IPS DF 6.9 (cell line): ENCODE measurements at regions not wholly inside any gene's neighbourhood (a gene's known extent, or its start where the extent isn't known, plus 50 kb on each side); places are given as distances from the start of the nearest gene placed in this dataset.

Source experiments
- DNase-seq: peaks from one replicate; pipeline ENCODE4 v3.0.0-alpha.2; 2013; ENCODE audit warnings: low read depth, low spot score
- H3K27ac ChIP-seq: one replicate; pipeline ENCODE4 v1.5.1; 2013; ENCODE audit warnings: low read length, control low read depth
- H3K27me3 ChIP-seq: 2 replicates; pipeline ENCODE4 v1.6.1; 2013; ENCODE audit warnings: mild to moderate bottlenecking, low read length; ENCODE audit not compliant: control insufficient read depth, insufficient read depth
- H3K36me3 ChIP-seq: 2 replicates; pipeline ENCODE4 v1.6.1; 2013; ENCODE audit warnings: low read length; ENCODE audit not compliant: control insufficient read depth, insufficient read depth
- H3K4me1 ChIP-seq: 2 replicates; pipeline ENCODE4 v1.6.1; 2013; ENCODE audit warnings: low read length; ENCODE audit not compliant: control insufficient read depth, insufficient read depth
- H3K4me3 ChIP-seq: 2 replicates; pipeline ENCODE4 v1.5.1; 2013; ENCODE audit warnings: mild to moderate bottlenecking, low read length
- H3K9me3 ChIP-seq: 2 replicates; pipeline ENCODE4 v1.6.1; 2013; ENCODE audit warnings: low read length, inconsistent platforms; ENCODE audit not compliant: control insufficient read depth, insufficient read depth
- WGBS: extraction: QIAGEN DNeasy Blood & Tissue Kit; methylation state at CpG from one replicate; pipeline ENCODE4 v1.1.7; 2013; ENCODE audit warnings: mixed read lengths, missing lambda C conversion rate; ENCODE audit not compliant: insufficient read length, insufficient coverage; 5-methylcytosine and 5-hydroxymethylcytosine counted together

- no peaks in the 10 kb centered on the region for H3K36me3 ChIP-seq
- no peak overlapping the region for H3K27ac ChIP-seq
- WGBS = no CpG with 5 or more reads among the region's 4 CpGs
- no peak for DNase-seq
- no peaks in the 10 kb centered on the region for H3K27me3 ChIP-seq
- no peaks in the 10 kb centered on the region for H3K9me3 ChIP-seq
- H3K4me1 ChIP-seq = no peaks in the 10 kb centered on the region
- no peak overlapping the region for H3K4me3 ChIP-seq
These were observed 359.1 kb upstream of the TBX3 start for GRCh38 chr12:115043079-115043478.

GRCh38 chr12:115042341-115042740 is 358.4 kb upstream of the TBX3 start:
- no peak for DNase-seq
- Histone ChIP-seq H3K9me3 (no peaks in the 10 kb centered on the region), H3K27ac (no peak overlapping the region), H3K36me3 (no peaks in the 10 kb centered on the region), H3K4me3 (no peak overlapping the region), H3K27me3 (no peaks in the 10 kb centered on the region), H3K4me1 (no peaks in the 10 kb centered on the region)

- no peaks in the 10 kb centered on the region for H3K27me3 ChIP-seq
- no peak overlapping the region for H3K4me3 ChIP-seq
- DNase-seq = no peak
- no peaks in the 10 kb centered on the region for H3K36me3 ChIP-seq
- H3K4me1 ChIP-seq = no peaks in the 10 kb centered on the region
- WGBS = no CpG with 5 or more reads among the region's 2 CpGs
- no peaks in the 10 kb centered on the region for H3K9me3 ChIP-seq
- no peak overlapping the region for H3K27ac ChIP-seq
These were observed 353.9 kb upstream of the TBX3 start for GRCh38 chr12:115037830-115038229.

GRCh38 chr12:115035535-115036107 is 351.6 kb upstream of the TBX3 start:
- Histone ChIP-seq H3K36me3 (no peaks in the 10 kb centered on the region), H3K9me3 (no peaks in the 10 kb centered on the region), H3K4me1 (no peaks in the 10 kb centered on the region), H3K27me3 (no peaks in the 10 kb centered on the region), H3K27ac (no peak overlapping the region), H3K4me3 (no peak overlapping the region)
- no CpG with 5 or more reads among the region's 2 CpGs for WGBS
- DNase-seq = no peak

- no peaks in the 10 kb centered on the region for H3K36me3 ChIP-seq
- H3K27ac ChIP-seq = no peak overlapping the region
- no peaks in the 10 kb centered on the region for H3K27me3 ChIP-seq
- WGBS = no CpG with 5 or more reads among the region's 3 CpGs
- H3K4me1 ChIP-seq = no peaks in the 10 kb centered on the region
- H3K4me3 ChIP-seq = no peak overlapping the region
- no peaks in the 10 kb centered on the region for H3K9me3 ChIP-seq
- no peak for DNase-seq
These were observed 348.5 kb upstream of the TBX3 start for GRCh38 chr12:115032521-115032920.

GRCh38 chr12:115030017-115030416 is 346.0 kb upstream of the TBX3 start:
- no CpG with 5 or more reads among the region's 3 CpGs for WGBS
- Histone ChIP-seq H3K27me3 (no peaks in the 10 kb centered on the region), H3K9me3 (no peaks in the 10 kb centered on the region), H3K4me1 (no peaks in the 10 kb centered on the region), H3K4me3 (no peak overlapping the region), H3K27ac (no peak overlapping the region), H3K36me3 (no peaks in the 10 kb centered on the region)
- DNase-seq = no peak

GRCh38 chr12:115024531-115024930 is 340.6 kb upstream of the TBX3 start:
- no peak for DNase-seq
- no CpG with 5 or more reads among the region's 3 CpGs for WGBS
- no peak overlapping the region for H3K27ac ChIP-seq

DNA sequence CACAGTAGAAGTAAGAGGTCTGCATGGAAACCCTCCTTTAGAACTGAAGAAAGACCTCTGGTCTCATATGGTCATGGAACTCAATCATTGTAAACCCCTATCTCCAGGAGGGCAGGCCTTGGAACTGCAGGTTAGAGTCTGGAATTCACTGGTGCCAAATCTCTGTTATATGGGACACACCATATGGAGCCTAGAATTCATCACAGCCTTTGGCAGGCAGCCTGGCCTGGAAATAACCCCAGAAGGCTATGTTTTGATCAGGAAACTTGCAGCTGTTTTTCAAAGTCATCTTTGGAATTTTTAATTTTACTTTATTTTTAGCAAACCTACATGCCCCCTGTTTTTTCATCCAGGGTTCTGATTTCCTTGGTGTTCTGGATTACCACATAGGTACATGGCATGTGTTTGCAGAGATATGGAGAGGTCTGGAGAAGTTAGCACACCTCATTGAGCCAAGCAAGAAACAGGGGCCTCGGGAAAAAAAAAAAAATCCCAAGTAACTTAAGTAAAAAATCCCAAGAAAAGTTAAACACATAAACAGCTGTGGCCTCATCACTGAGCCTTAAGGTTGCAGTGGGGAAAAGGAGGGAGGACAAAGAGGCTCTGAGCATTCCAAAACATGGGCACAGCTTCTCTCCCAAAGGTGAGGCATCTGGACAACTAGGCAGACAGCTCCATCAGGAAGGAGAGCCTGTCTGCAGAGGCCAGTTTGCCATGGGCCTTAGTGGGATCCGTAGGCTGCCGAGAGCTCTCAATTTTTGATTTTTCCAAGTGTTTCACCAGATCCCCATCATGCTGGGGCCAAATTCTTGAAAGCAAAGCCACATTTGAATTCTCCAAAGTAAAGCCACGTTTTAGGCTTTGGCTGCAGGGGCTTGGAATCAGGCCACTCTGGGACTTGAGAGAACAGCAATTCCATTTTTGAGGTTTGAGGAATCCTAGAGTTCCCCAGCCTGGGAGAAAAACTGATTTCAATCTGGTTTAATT is 339.6 kb upstream of the TBX3 start:
- no peak for DNase-seq
- WGBS = no CpG with 5 or more reads among the region's 4 CpGs
- H3K4me1 ChIP-seq = 0 out of 2 replicates have a peak, but pooled peaks cover 1% of the 10 kb centered on the region
- H3K27ac ChIP-seq = no peak overlapping the region
- H3K27me3 ChIP-seq = no peaks in the 10 kb centered on the region
- H3K36me3 ChIP-seq = no peaks in the 10 kb centered on the region
- H3K4me3 ChIP-seq = no peak overlapping the region
- no peaks in the 10 kb centered on the region for H3K9me3 ChIP-seq

More at GRCh38 chr12:115024531-115024930, 340.6 kb upstream of the TBX3 start:
- Histone ChIP-seq H3K9me3 (no peaks in the 10 kb centered on the region), H3K4me3 (no peak overlapping the region), H3K36me3 (no peaks in the 10 kb centered on the region), H3K27me3 (no peaks in the 10 kb centered on the region), H3K4me1 (0 out of 2 replicates have a peak, but pooled peaks cover 1% of the 10 kb centered on the region)

DNA sequence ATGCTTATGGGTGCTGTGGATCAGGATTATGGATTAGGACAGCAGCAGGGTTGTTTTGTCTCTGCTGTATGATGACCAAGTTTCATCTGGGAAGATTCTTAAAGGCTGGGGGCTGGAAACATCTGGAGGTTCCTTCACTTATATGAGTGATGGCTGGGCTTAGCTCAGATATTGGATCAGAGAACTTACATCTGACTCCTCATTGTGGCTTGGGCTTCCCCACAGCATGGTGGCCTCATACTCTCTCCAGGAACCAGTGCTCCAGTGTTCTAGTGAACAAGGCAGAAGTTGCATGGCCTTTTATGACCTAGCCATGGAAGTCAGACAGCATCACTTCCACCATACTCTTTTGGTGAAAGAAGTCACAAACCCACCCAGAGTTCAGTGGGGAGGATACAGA is 336.1 kb upstream of the TBX3 start:
- no peak for DNase-seq
- H3K27ac ChIP-seq = no peak overlapping the region
- H3K4me1 ChIP-seq = 0 out of 2 replicates have a peak, but pooled peaks cover 1% of the 10 kb centered on the region

DNA sequence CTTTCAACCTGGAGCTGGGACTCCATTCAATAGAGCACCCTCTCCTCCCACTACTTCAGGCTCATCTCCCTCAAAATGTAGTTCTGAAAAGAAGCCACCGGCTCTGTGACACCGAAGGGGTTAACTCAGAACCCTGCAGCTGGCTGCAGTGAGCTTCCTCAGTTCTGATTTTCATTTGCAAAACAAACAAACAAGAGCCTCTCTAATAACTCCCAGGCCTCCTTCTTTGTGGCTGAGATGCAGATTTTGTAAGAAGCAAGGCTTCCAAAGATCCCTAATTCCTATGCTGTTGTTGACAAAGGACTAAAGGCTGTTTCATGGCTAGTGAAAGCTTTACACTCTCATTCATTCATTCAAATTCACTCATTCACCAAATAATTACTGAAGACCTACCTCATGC is 333.4 kb upstream of the TBX3 start:
- no peak for DNase-seq
- Histone ChIP-seq H3K9me3 (no peaks in the 10 kb centered on the region), H3K27me3 (no peaks in the 10 kb centered on the region), H3K4me3 (no peak overlapping the region), H3K4me1 (0 out of 2 replicates have a peak, but pooled peaks cover 1% of the 10 kb centered on the region), H3K36me3 (no peaks in the 10 kb centered on the region), H3K27ac (no peak overlapping the region)
- WGBS = no CpG with 5 or more reads among the region's 2 CpGs

More for the DNA sequence above, 336.1 kb upstream of the TBX3 start:
- H3K4me3 ChIP-seq = no peak overlapping the region
- no peaks in the 10 kb centered on the region for H3K9me3 ChIP-seq
- no peaks in the 10 kb centered on the region for H3K36me3 ChIP-seq
- H3K27me3 ChIP-seq = no peaks in the 10 kb centered on the region
